HG02610 (cell line): ENCODE measurements at regions not wholly inside any gene's neighbourhood (a gene's known extent, or its start where the extent isn't known, plus 50 kb on each side); places are given as distances from the start of the nearest gene placed in this dataset.

Experiments used
- ATAC-seq: cut with Tn5 transposase; IDR thresholded peaks from one replicate; pipeline ENCODE4 v1.9.1; 2021; ENCODE audit warnings: mild to moderate bottlenecking, moderate library complexity; ENCODE audit not compliant: unreplicated experiment

GRCh38 chr5:30957591-30957990, 235.9 kb upstream of the CDH6 start:
- no peak for ATAC-seq

GRCh38 chr5:30956251-30956650, 237.2 kb upstream of the CDH6 start:
- ATAC-seq: no peak

GRCh38 chr5:30937070-30937469, 256.4 kb upstream of the CDH6 start:
- ATAC-seq: no peak

GRCh38 chr5:30933599-30933998, 259.9 kb upstream of the CDH6 start:
- no peak for ATAC-seq

- ATAC-seq: no peak
Measured at GRCh38 chr5:30932273-30933017, 261.0 kb upstream of the CDH6 start.

GRCh38 chr5:30930736-30931135, 262.8 kb upstream of the CDH6 start:
- no peak for ATAC-seq

- no peak for ATAC-seq
Measured at GRCh38 chr5:30928956-30929355, 264.5 kb upstream of the CDH6 start.

GRCh38 chr5:30926218-30926617, 267.3 kb upstream of the CDH6 start:
- ATAC-seq: no peak

- no peak for ATAC-seq
Measured at GRCh38 chr5:30921388-30921787, 272.1 kb upstream of the CDH6 start.

GRCh38 chr5:30918171-30918570, 275.3 kb upstream of the CDH6 start:
- ATAC-seq: no peak

- ATAC-seq: no peak
Measured at GRCh38 chr5:30908356-30908755, 285.1 kb upstream of the CDH6 start.

- ATAC-seq: no peak
Measured at GRCh38 chr5:30900367-30900766, 293.1 kb upstream of the CDH6 start.

GRCh38 chr5:30894811-30895210, 298.7 kb upstream of the CDH6 start:
- ATAC-seq: no peak

- ATAC-seq: no peak
Measured at GRCh38 chr5:30891660-30892059, 301.8 kb upstream of the CDH6 start.

GRCh38 chr5:30890377-30890776, 303.1 kb upstream of the CDH6 start:
- no peak for ATAC-seq

GRCh38 chr5:30880514-30880913, 313.0 kb upstream of the CDH6 start:
- no peak for ATAC-seq

- no peak for ATAC-seq
Measured at GRCh38 chr5:30879887-30880286, 313.6 kb upstream of the CDH6 start.

- no peak for ATAC-seq
Measured at GRCh38 chr5:30878746-30879145, 314.7 kb upstream of the CDH6 start.

GRCh38 chr5:30878296-30878695, 315.2 kb upstream of the CDH6 start:
- ATAC-seq: no peak

- ATAC-seq: no peak
Measured at GRCh38 chr5:30874241-30875034, 319.0 kb upstream of the CDH6 start.

GRCh38 chr5:30871196-30871595, 322.3 kb upstream of the CDH6 start:
- no peak for ATAC-seq

- no peak for ATAC-seq
Measured at GRCh38 chr5:30867711-30868110, 325.8 kb upstream of the CDH6 start.
